Brain microvascular endothelial cell (primary cell): ENCODE measurements at regions not wholly inside any gene's neighbourhood (a gene's known extent, or its start where the extent isn't known, plus 50 kb on each side); places are given as distances from the start of the nearest gene placed in this dataset.

Experiments used
- DNase-seq: peaks from one replicate; pipeline ENCODE4 v3.0.0-alpha.2; 2020
- H3K27ac ChIP-seq: fragments of 250-450 bp; sonication (Bioruptor Pico); 2 replicates; pipeline ENCODE4 v1.5.1; 2020; ENCODE audit warnings: mild to moderate bottlenecking, moderate library complexity
- H3K27me3 ChIP-seq: fragments of 250-450 bp; sonication (Bioruptor Pico); replicated peaks from 2 replicates; pipeline ENCODE4 v1.5.1; 2020; ENCODE audit warnings: mild to moderate bottlenecking
- H3K36me3 ChIP-seq: fragments of 250-450 bp; sonication (Bioruptor Pico); replicated peaks from 2 replicates; pipeline ENCODE4 v1.5.1; 2020; ENCODE audit warnings: mild to moderate bottlenecking
- H3K4me3 ChIP-seq: 2 replicates; pipeline ENCODE4 v1.5.1; 2011; ENCODE audit warnings: low read depth, mild to moderate bottlenecking, control low read depth, low read length, moderate library complexity
- in situ Hi-C: cut with HindIII; loops from 2 replicates; pipeline ENCODE4 v1.10.0; 2017; ENCODE audit warnings: low sequenced_read_pairs, low pct_ligation_motif_present
- TF ChIP-seq, protein P1 (sequence below): IDR thresholded peaks from 2 replicates; pipeline ENCODE4 v1.5.1; 2011; ENCODE audit warnings: low read depth, mild to moderate bottlenecking, moderate library complexity, low read length, control low read depth, inconsistent platforms; ENCODE audit errors: missing control alignments

DNA sequence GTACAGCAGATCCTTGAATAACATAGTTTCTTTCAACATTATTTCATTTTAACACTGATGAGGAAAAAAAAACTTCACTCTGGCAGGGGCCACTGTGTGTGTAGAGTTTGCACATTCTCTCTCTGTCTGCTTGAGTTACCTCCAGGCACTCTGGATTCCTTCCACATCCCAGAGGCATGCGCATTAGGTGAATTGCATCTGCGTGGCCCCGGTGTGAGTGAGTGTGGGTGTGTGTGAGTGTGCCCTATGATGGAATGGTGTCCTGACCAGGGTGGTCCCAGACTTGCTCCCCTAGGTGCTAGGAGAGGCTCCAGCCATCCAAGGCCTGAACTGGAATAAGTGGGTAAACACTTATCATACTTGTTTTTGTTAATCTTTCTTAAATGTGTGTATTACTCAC, 90.6 kb upstream of the LRIG3 start:
- no peaks in the 10 kb centered on the region for H3K36me3 ChIP-seq
- no peak overlapping the region for H3K27ac ChIP-seq
- no peak overlapping the region for H3K4me3 ChIP-seq
- H3K27me3 ChIP-seq: no peaks in the 10 kb centered on the region
- DNase-seq: no peak
- TF ChIP-seq, protein P1, sequence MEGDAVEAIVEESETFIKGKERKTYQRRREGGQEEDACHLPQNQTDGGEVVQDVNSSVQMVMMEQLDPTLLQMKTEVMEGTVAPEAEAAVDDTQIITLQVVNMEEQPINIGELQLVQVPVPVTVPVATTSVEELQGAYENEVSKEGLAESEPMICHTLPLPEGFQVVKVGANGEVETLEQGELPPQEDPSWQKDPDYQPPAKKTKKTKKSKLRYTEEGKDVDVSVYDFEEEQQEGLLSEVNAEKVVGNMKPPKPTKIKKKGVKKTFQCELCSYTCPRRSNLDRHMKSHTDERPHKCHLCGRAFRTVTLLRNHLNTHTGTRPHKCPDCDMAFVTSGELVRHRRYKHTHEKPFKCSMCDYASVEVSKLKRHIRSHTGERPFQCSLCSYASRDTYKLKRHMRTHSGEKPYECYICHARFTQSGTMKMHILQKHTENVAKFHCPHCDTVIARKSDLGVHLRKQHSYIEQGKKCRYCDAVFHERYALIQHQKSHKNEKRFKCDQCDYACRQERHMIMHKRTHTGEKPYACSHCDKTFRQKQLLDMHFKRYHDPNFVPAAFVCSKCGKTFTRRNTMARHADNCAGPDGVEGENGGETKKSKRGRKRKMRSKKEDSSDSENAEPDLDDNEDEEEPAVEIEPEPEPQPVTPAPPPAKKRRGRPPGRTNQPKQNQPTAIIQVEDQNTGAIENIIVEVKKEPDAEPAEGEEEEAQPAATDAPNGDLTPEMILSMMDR: no peak
- in situ Hi-C loops: no loop called here

DNA sequence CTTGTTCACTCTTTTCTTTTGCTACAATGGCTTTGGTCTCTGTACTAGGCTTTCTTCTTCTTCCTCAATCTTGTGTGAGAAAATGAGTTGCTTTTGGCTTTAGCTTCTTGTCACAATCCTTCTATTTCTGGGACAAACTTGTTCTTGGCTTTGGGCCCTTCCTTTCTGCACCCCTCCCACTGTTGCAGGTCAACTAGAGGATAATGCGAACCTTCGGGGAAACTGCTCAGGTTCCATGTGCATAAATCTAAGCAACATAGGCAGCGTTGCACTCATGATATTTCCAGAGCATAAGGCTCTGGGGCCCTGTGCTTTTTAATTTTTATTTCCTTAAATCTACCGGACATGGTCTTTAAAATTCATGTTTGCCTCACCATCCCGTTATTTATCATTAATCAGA, 89.8 kb upstream of the LRIG3 start:
- Histone ChIP-seq H3K36me3 (no peaks in the 10 kb centered on the region), H3K27me3 (no peaks in the 10 kb centered on the region), H3K27ac (no peak overlapping the region), H3K4me3 (no peak overlapping the region)
- in situ Hi-C loops: no loop called here
- TF ChIP-seq, protein P1: no peak
- no peak for DNase-seq

DNA sequence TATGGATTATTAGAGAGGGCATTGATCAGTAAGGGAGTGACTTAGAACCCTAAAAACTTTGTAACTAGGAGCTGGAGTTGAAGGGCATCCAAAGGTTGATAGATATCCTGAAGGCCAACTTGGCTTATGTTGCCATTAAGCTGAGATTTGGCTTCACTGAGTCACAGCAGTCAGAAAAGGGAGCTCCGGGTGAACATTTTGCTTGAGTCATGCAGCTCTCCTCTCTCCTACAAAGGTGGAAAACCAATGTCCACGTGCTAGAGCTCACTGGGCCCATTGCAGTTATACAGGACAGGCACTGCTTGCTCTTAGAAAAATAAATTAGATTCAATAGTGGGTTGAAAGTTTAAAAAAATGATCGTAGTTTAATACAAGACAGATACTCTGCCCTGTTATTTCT, 87.3 kb upstream of the LRIG3 start:
- no peak for DNase-seq
- TF ChIP-seq, protein P1: no peak

DNA sequence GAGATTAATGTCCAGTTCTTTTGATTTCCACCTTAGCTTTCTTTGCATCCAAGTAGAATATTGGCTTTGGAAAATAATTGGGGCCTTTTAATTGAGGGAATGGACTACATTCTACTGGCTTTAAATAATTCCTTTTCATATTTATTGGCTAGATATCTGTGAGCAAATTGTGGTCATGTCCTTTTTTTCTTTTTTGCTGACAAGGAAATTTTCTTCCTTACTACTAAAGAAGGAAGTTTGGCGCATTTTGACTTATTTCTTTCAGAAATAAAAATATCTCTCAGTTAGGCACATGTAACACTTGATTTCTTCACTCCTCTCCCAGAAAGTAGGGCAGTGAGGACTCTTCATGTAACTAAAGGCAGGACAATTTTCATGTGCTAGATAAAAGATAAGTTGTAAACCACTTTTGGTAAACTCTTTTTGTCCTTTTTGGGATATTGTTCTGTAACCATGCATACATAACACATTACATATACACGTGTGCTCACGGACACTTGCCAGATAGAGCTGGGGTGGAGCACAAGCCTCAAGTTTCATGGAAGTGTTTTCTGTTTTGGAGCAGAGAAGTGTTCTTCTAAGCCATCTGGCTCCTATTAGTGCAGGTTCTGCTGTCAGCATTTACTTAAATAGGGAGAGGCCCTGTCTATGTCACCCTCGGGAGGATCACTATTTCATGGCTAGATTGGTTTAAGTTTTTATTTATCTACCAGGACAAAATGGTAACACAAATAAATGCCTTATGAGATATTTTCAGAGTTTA, 85.1 kb upstream of the LRIG3 start:
- H3K27ac ChIP-seq: no peak overlapping the region
- no peak overlapping the region for H3K4me3 ChIP-seq
- no peak for DNase-seq
- TF ChIP-seq, protein P1: no peak
- H3K27me3 ChIP-seq: no peaks in the 10 kb centered on the region
- in situ Hi-C loops: no loop called here
- H3K36me3 ChIP-seq: no peaks in the 10 kb centered on the region

More for the DNA sequence above, 87.3 kb upstream of the LRIG3 start:
- Histone ChIP-seq H3K27me3 (no peaks in the 10 kb centered on the region), H3K36me3 (no peaks in the 10 kb centered on the region), H3K4me3 (no peak overlapping the region), H3K27ac (no peak overlapping the region)
- in situ Hi-C loops: no loop called here

DNA sequence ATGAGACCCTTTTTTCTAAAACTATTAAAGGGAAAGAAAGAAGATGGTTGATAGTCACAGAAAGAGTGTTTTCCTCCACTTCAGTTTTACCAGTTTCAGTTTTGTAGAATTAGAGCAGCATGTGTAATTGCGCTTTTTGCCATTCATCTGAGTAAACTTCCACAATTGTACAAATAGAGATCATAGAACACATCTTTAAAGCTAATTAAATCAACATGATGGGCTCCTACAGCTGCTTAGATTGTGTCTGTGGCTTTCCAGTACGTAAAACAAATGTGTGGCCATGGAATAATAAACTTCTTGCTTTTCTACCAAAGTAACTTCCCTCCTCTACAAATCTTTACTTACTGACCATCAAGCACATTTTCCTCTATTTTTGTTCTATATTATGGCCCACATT, 84.2 kb upstream of the LRIG3 start:
- DNase-seq: no peak
- no peak overlapping the region for H3K4me3 ChIP-seq
- TF ChIP-seq, protein P1: no peak
- no peak overlapping the region for H3K27ac ChIP-seq
- H3K27me3 ChIP-seq: no peaks in the 10 kb centered on the region
- H3K36me3 ChIP-seq: no peaks in the 10 kb centered on the region
- in situ Hi-C loops: no loop called here
